Nephron progenitor cell (in vitro differentiated cells): ENCODE measurements at regions not wholly inside any gene's neighbourhood (a gene's known extent, or its start where the extent isn't known, plus 50 kb on each side); places are given as distances from the start of the nearest gene placed in this dataset.

Experiments
- DNase-seq: peaks from one replicate; pipeline ENCODE4 v3.0.0; 2021
- H3K27ac Mint-ChIP-seq: 2 replicates; pipeline ENCODE4 v1.8.0; 2021; ENCODE audit warnings: mild to moderate bottlenecking, moderate library complexity, mixed read lengths
- H3K27me3 Mint-ChIP-seq: 2 replicates; pipeline ENCODE4 v1.8.0; 2021; ENCODE audit warnings: mild to moderate bottlenecking, low read depth, mixed read lengths; ENCODE audit not compliant: poor library complexity
- H3K36me3 Mint-ChIP-seq: 2 replicates; pipeline ENCODE4 v1.8.0; 2021; ENCODE audit warnings: low read depth, mixed read lengths
- H3K4me1 Mint-ChIP-seq: 2 replicates; pipeline ENCODE4 v1.8.0; 2021; ENCODE audit warnings: mixed read lengths
- H3K4me3 Mint-ChIP-seq: 2 replicates; pipeline ENCODE4 v1.8.0; 2021; ENCODE audit warnings: mild to moderate bottlenecking, moderate library complexity, mixed read lengths
- H3K9me3 Mint-ChIP-seq: 2 replicates; pipeline ENCODE4 v1.8.0; 2021; ENCODE audit warnings: mild to moderate bottlenecking, moderate library complexity, mixed read lengths
- TF ChIP-seq, protein P1 (sequence below): fragments of 200-600 bp; sonication (generic); IDR thresholded peaks from 2 replicates; pipeline ENCODE4 v1.5.0; 2021; ENCODE audit warnings: antibody characterized with exemption

DNA sequence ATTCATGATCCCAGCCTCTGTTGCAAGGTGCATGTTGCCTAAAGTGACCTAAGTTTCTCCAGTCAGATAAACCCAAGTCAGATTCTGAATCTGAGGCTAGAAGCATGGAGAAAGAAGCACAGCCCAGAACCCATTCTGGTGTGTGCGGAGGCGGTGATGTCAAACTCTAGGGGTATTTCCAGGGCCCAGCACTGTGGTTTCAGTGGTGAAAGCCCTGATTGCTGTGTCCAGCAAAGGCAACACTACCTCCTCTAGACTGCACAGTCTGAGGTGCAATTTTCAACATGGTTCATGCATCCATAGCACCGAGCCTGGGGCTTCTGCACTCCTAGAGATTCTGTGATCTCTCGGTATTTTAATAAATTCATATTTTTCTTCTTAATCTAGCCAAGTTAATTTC lies 264.8 kb upstream of the KLHL29 start:
- H3K27me3 Mint-ChIP-seq = peaks cover 10% of the 10 kb centered on the region
- no peak overlapping the region for H3K4me3 Mint-ChIP-seq
- H3K36me3 Mint-ChIP-seq = no peaks in the 10 kb centered on the region
- DNase-seq = no peak
- H3K4me1 Mint-ChIP-seq = no peaks in the 10 kb centered on the region
- H3K27ac Mint-ChIP-seq = no peak overlapping the region
- TF ChIP-seq, protein P1, sequence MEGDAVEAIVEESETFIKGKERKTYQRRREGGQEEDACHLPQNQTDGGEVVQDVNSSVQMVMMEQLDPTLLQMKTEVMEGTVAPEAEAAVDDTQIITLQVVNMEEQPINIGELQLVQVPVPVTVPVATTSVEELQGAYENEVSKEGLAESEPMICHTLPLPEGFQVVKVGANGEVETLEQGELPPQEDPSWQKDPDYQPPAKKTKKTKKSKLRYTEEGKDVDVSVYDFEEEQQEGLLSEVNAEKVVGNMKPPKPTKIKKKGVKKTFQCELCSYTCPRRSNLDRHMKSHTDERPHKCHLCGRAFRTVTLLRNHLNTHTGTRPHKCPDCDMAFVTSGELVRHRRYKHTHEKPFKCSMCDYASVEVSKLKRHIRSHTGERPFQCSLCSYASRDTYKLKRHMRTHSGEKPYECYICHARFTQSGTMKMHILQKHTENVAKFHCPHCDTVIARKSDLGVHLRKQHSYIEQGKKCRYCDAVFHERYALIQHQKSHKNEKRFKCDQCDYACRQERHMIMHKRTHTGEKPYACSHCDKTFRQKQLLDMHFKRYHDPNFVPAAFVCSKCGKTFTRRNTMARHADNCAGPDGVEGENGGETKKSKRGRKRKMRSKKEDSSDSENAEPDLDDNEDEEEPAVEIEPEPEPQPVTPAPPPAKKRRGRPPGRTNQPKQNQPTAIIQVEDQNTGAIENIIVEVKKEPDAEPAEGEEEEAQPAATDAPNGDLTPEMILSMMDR = no peak
- no peaks in the 10 kb centered on the region for H3K9me3 Mint-ChIP-seq

DNA sequence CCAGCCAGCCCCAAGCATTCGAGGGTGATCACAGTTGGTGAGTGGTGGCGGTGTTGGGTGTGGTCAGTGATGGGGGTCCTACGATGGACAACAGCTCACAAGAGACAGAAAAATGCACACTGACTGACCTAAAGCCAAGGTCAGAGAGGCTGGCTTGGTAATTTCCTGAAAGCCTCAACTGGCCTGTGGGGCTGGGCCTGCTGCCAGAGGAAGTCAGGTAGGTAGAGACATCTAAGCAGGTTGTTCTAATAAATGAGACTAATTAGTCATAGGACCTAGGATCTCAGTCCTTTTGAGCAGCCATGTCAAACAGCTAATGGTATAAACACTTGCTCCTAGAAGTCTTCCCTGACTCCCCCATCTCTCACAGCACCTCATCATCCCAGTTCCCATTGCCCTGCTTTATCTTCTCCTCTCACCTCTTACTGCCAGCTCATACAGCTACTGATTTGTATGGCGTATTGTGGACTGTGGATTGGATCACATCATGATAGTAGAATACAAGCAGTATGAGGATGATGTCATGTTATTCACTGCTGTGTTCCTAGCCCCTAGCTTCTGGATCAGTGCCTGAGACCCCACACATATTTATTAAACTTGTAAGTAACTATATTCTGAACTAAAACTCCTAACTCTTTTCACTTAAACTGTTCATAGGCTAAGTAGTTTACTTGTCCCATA lies 262.9 kb upstream of the KLHL29 start:
- TF ChIP-seq, protein P1 = no peak
- H3K4me1 Mint-ChIP-seq = no peaks in the 10 kb centered on the region
- no peak overlapping the region for H3K27ac Mint-ChIP-seq

GRCh38 chr2:23122681-23123215 lies 262.2 kb upstream of the KLHL29 start:
- no peak for DNase-seq
- no peak overlapping the region for H3K4me3 Mint-ChIP-seq
- no peaks in the 10 kb centered on the region for H3K9me3 Mint-ChIP-seq
- peaks cover 5% of the 10 kb centered on the region for H3K27me3 Mint-ChIP-seq
- no peak overlapping the region for H3K27ac Mint-ChIP-seq
- no peaks in the 10 kb centered on the region for H3K4me1 Mint-ChIP-seq
- no peaks in the 10 kb centered on the region for H3K36me3 Mint-ChIP-seq
- TF ChIP-seq, protein P1 = no peak

More for the DNA sequence above, 262.9 kb upstream of the KLHL29 start:
- DNase-seq = no peak
- Mint-ChIP-seq H3K36me3 (no peaks in the 10 kb centered on the region), H3K27me3 (peaks cover 10% of the 10 kb centered on the region), H3K4me3 (no peak overlapping the region), H3K9me3 (no peaks in the 10 kb centered on the region)

DNA sequence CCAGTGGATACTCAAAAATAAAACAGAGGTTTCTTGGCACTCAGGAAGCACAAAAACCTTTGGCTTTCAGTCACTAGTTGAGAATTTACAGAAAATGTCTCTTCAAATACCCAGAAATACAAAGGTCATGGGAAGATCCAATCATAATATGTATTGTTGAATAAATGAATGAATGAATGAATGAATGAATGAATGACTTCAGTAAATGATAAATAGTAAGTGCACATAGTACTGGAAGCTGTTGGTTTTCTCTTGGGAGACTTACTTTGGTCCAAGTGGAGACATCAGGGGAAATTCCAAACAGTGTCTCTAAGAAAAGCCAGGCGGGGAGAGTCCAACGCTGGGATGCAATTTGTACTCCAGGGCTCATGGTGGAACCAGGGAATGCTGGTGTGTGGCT lies 261.3 kb upstream of the KLHL29 start:
- no peaks in the 10 kb centered on the region for H3K36me3 Mint-ChIP-seq
- peaks cover 5% of the 10 kb centered on the region for H3K9me3 Mint-ChIP-seq
- TF ChIP-seq, protein P1 = no peak
- H3K4me3 Mint-ChIP-seq = no peak overlapping the region
- no peak overlapping the region for H3K27ac Mint-ChIP-seq
- peaks cover 3% of the 10 kb centered on the region for H3K27me3 Mint-ChIP-seq
- H3K4me1 Mint-ChIP-seq = no peaks in the 10 kb centered on the region
- DNase-seq = no peak

DNA sequence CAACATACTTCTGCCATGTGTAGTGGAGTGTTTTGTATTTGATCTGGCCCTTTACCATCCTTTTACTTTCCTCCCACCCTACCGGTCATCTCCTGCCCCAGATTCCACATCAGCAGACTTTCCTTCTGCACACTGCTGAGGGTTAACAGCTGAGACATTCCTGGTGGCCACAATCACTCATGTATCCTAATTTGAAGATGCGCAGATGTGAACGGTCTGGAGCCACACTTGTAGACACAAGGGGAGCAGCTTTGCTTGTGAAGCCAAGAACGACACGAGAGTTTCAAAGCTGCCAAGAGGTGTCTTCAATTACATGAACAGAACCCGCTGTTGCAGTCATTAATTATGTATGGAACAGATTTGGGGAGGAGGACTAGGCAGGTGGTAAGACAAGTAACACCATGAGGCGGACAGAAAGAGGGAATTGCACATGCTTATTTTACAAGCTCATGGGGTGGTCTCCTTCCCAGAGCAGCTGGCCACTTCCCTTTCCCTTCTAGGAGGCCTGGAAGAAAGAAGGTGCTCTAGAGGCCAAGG lies 260.7 kb upstream of the KLHL29 start:
- Mint-ChIP-seq H3K4me3 (no peak overlapping the region), H3K27ac (no peak overlapping the region), H3K9me3 (peaks cover 11% of the 10 kb centered on the region), H3K27me3 (peaks cover 3% of the 10 kb centered on the region), H3K36me3 (no peaks in the 10 kb centered on the region), H3K4me1 (no peaks in the 10 kb centered on the region)
- TF ChIP-seq, protein P1 = no peak
- DNase-seq = no peak

DNA sequence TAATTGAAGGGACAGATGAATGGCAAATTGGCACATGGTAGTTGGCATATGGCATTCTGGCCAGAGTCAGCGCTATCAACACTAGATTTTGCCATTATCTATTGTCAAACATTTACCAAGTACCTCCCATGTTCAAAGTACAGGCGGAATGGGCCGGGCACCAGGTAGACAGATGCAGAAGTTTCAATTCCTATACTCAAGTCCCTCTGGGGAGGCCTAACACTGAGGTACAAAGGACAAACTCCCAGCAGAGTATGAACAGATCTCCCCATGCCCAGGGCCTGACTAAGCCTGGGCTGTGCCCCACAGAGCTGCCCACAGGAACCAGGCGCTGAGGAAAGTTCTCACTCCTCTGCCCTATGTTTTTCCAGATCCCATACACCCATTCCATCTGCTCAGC lies 257.5 kb upstream of the KLHL29 start:
- H3K27me3 Mint-ChIP-seq = peaks cover 4% of the 10 kb centered on the region
- H3K4me1 Mint-ChIP-seq = no peaks in the 10 kb centered on the region
- TF ChIP-seq, protein P1 = no peak
- no peak overlapping the region for H3K27ac Mint-ChIP-seq
- no peak for DNase-seq
- H3K36me3 Mint-ChIP-seq = no peaks in the 10 kb centered on the region
- no peak overlapping the region for H3K4me3 Mint-ChIP-seq
- peaks cover 12% of the 10 kb centered on the region for H3K9me3 Mint-ChIP-seq
